ENCODE measurements at regions not wholly inside any gene's neighbourhood (a gene's known extent, or its start where the extent isn't known, plus 50 kb on each side); places are given as distances from the start of the nearest gene placed in this dataset.

- TF ChIP-seq CTCF (optimal IDR thresholded peaks at IDR 0.05 in 1 of 3, IDR thresholded peaks at IDR 0.05 in 1 of 3, conservative IDR thresholded peaks at IDR 0.05 in 1 of 3; ENCODE audit: extremely low read depth in 1 of 3, insufficient read depth in 2 of 3, low read length in 3 of 3) (no peak), EZH2 (IDR thresholded peaks at IDR 0.05; ENCODE audit: low read length) (no peak)
These were observed 161.2 kb upstream of the UBQLN2 start for GRCh38 chrX:56402207-56402606.

All from keratinocyte (primary cell).